NCI-H345 (cell line): ENCODE measurements at regions not wholly inside any gene's neighbourhood (a gene's known extent, or its start where the extent isn't known, plus 50 kb on each side); places are given as distances from the start of the nearest gene placed in this dataset.

ENCODE experiments used
- DNase-seq: peaks from one replicate; lab custom pipeline; 2025; lab: John Stamatoyannopoulos, UW

- no peak for DNase-seq
These were observed 78.9 kb upstream of the RPS23 start for GRCh38 chr5:82356808-82357671.

GRCh38 chr5:82356021-82356420 is 77.9 kb upstream of the RPS23 start:
- no peak for DNase-seq

DNA sequence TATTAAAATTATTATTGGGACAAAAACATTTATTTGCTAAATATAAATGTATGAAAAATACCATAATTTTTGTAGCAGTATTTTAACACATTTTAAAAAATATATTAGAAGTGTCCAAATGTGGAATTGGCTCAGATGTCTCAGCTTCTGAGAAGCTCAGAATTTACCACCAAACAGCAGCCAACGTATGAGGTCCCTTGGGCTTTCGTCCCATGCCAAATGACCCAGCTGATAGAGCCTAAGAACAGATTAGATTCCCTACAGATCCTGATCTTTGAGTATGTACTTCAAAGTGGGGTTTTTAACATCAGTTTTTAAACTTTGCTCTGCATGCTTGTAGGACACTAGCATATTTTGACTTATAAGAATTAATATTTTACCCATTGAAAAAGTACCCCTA is 77.3 kb upstream of the RPS23 start:
- DNase-seq, result no peak

- DNase-seq, result no peak
These were observed 76.9 kb upstream of the RPS23 start for GRCh38 chr5:82355053-82355452.

DNA sequence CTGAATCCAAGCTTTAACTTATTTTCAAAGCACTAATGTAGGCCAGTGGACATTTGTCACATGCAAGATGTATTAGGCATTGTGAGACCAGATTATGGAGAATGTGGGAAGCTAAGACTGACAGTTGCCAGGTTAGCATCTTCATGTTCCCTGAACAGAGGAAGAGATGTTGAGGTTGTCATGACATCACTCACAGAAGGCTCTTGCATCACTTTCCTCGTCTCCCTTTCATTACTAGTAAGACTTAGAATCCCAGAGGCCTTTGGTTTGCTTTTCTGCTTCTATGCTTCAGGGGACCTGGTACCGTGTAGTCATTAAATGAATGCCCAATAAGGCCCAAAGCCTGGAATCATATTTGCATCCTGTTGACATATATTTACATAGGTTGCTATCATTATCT is 76.4 kb upstream of the RPS23 start:
- DNase-seq, result no peak

- DNase-seq, result no peak
These were observed 75.4 kb upstream of the RPS23 start for GRCh38 chr5:82353522-82353921.

DNA sequence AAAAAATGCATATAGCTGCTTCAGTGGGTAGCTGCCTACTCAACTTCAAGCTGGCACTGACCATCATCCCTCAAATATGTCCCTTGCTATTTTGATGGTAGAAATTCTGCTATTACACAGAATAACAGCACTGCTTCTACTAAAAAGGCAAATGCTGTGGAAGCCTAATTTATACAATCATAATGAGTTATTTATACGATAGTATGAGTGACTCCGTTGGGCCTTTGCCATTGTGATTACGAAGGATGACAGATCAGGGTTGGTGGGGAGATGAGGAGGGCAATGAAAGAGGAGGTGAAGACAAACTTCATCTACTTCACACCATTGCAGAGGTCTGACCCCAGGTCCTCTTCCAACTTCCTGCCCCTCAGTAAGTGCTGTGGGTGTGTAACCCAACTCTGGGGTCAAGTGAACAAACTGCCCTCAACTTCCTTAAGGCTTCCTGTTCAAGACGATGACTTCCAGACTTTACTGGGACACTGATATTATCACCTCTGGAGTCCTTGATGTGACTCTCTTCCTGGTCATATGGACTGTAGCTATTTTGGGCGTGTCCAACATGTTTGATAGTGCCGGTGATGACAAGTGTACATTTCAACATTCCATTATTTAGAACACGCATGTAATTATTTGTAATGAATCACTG is 74.1 kb upstream of the RPS23 start:
- no peak for DNase-seq

- peak; percentile 47 for DNase-seq
These were observed 73.6 kb upstream of the RPS23 start for GRCh38 chr5:82351754-82352145.

DNA sequence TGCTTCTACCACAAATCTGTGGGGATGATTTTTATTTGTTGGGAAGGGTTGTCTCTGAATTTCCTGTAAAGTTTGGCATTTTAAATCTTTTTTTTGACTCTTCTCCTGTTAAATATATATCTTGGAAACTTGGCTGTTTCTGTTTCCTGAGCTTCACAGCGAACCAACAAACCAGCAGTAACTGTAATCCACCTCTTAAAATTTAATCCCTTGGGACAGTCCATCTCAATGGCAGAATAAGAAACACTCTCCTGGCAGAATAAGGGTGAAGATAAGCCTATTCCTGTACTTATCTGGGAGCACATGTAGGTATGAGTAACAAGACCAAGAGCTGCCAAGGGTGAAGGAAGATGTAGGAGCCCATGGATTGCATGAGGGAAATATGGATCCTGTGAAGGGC is 73.1 kb upstream of the RPS23 start:
- DNase-seq, result no peak

DNA sequence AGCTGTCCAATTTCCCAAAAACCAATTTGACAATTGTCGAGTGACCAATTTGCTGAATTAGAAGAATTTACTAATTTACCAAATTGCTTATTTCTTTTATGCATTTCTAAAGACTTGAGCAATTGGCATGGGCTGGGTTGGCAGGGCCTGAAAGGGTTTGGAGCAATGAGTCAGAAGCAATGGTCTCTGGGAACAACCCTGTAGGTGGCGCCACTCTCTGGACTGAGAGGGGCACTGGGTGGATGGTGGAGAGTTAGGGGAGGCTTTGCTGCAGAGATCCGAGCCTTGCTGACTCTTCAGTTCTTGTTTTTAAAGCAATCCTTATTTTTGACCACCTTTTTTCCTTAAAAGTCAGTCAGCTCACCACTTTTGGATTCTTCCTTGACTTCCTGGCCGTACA is 71.5 kb upstream of the RPS23 start:
- DNase-seq, result no peak

DNA sequence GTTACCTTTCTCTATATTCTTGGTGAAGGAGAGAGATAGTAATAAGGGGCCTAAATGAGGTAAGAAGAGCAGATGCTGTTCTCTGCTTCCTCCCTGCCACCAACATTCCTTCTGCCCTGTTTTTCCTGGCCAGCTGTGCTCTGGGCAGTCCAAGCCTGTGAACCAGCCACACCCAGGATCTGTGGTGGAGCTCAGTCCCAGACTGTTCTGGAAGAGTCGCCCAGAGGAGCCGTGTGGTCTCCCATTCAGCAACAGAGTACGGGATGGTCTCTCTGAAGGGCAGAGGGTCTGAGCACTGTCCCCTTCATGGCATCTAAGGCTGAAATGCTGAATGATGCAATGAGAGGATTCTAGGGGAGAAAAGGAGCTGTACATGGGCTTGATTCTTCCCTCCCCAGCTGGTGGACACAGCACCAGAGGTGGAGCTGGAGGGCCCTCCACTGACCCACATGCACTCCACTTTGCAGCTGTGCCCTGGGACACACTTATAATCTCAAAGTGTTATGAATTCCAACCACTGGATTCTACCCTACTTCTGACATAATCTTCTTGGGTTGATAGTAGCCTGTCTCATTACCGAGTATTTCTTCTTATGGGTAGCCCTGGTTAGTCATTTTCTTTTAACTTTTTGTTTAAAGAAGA is 70.8 kb upstream of the RPS23 start:
- DNase-seq, result no peak

- no peak for DNase-seq
These were observed 69.2 kb upstream of the RPS23 start for GRCh38 chr5:82347201-82347865.

DNA sequence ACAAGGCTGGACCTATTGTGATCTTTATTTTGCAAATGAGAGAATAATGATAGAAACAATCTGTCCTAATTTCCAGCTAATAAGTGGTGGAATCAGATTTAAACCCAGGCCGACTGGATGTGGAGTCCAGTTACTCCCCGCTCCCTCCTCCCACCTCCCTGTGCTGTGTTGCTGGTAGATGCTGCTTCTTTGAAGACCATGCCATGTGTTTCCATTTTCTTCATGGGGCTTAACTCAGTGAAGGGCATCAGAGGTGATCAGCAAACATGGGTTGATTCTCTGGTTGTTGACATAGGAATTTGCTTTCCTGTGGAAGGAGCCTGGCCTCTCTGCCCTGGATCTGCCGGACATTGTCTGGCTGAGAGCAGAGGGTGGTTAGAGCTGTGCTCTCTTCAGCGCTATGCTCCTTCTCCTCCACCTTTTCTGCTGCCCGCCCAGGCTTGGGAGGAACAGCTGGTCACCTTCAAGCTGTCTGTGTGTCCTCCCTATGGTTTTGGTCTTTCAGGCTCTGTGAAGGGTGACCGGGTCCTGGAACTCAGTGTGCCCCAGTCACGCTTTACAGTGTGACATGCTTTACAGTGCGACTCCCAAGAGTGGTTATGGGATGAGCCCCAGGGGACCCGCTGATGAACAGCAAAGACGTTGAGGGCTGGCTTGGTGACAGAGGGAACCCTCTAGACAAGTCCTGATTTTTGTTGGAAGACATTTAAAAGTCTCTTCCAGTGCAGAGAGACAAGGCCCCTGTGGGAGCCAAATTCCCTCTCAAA is 68.4 kb upstream of the RPS23 start:
- DNase-seq, result no peak

DNA sequence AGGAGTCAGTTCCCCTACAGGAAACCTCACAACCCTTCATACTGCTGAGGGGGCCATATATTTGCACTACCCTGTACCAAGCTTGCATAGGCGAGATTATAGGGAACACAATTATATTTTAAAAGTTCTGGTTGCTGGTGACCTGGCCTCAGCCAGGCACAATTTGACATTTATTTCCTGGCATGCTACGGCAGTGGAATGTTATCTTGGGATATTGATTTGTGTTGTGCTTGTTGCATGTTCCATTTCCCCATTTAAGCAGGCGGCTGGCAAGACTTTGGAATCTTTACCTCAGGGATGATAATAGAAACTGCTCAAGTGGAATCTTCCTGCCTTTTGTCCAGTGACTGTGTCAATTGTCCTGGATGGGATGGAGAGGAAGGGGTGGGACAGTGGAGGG is 67.0 kb upstream of the RPS23 start:
- no peak for DNase-seq

- no peak for DNase-seq
These were observed 63.2 kb upstream of the RPS23 start for GRCh38 chr5:82341325-82341724.

DNA sequence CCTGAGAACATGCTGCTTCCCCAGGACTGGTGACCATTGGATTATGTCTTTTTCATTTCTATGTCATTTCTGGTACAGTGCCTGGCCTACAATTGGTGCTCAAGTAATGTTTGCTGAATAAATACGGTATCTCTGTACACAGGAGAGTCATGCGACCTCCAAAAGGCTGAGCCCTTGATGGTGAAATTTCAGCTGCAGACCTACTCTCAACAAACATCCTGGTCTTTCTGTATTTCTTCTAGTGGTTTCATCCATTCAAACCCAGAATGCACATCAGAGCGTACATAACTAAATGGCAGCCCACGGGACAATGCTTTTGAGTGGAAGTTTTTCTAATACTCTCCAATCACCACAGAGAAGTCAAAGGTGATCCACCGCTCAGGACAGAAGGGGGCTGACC is 62.6 kb upstream of the RPS23 start:
- no peak for DNase-seq

- no peak for DNase-seq
These were observed 61.6 kb upstream of the RPS23 start for GRCh38 chr5:82339792-82340191.

- no peak for DNase-seq
These were observed 60.7 kb upstream of the RPS23 start for GRCh38 chr5:82338771-82339373.

GRCh38 chr5:82336959-82337351 is 58.8 kb upstream of the RPS23 start:
- DNase-seq, result no peak

DNA sequence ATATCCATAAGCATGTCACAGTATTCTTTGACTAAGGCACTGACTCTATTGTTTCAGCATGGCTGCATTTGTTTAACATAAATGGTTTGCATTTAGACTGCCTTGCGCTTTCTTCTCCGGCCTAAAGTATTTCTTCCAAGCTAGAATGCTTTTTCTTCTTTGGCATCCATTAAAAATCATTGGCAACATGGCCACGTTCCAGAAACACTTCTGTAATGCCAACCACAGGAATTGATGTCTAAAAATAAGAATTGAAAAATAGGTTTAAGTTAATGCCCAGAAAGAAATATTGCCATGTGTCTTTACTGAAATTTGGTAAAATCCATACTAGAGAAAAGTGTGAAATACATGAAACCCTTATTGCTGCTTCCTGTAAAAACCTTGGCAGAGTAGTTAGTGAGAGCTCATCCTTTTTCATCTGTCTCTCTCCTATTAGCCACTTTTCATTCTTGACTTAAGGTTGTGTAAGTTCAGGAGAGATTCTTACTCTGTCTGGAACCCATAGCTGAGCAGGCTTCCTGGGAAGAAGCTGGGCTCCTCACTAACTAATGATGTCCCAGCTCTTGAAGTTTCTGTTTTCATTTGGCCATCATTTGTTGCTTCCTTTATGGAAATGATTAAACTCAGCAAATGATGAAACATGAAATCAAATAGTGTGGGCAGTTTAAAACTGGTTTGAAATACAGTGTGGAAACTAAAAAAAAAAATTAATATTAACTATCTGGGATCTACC is 58.2 kb upstream of the RPS23 start:
- no peak for DNase-seq

- no peak for DNase-seq
These were observed 57.7 kb upstream of the RPS23 start for GRCh38 chr5:82335806-82336205.
